Limb (tissue), 2 donors: ENCODE measurements at regions not wholly inside any gene's neighbourhood (a gene's known extent, or its start where the extent isn't known, plus 50 kb on each side); places are given as distances from the start of the nearest gene placed in this dataset.

ENCODE experiments used
- DNase-seq, 2 donors: peaks; one replicate each; pipeline ENCODE4 v3.0.0-alpha.2; 2016; ENCODE audit errors: extremely low spot score in 2 of 2

GRCh38 chr7:22588351-22588750, 88.4 kb upstream of the STEAP1B start:
- no peak for DNase-seq

- no peak for DNase-seq
Measured at GRCh38 chr7:22587322-22587721, 87.3 kb upstream of the STEAP1B start.

- no peak for DNase-seq
Measured at GRCh38 chr7:22586786-22587140, 86.8 kb upstream of the STEAP1B start.

GRCh38 chr7:22586101-22586785, 86.3 kb upstream of the STEAP1B start:
- no peak for DNase-seq

GRCh38 chr7:22584179-22584578, 84.2 kb upstream of the STEAP1B start:
- no peak for DNase-seq

GRCh38 chr7:22582863-22583622, 83.1 kb upstream of the STEAP1B start:
- DNase-seq = peak; percentile 60 to 75

- no peak for DNase-seq
Measured at GRCh38 chr7:22581099-22581498, 81.1 kb upstream of the STEAP1B start.

GRCh38 chr7:22579961-22580360, 80.0 kb upstream of the STEAP1B start:
- DNase-seq = no peak

- no peak for DNase-seq
Measured at GRCh38 chr7:22578007-22578733, 78.2 kb upstream of the STEAP1B start.

- peak in 1 of 2 donors; percentile 74 for DNase-seq
Measured at GRCh38 chr7:22577470-22578001, 77.5 kb upstream of the STEAP1B start.

GRCh38 chr7:22576612-22577469, 76.9 kb upstream of the STEAP1B start:
- DNase-seq = no peak

GRCh38 chr7:22574754-22575520, 74.9 kb upstream of the STEAP1B start:
- DNase-seq = no peak

GRCh38 chr7:22572937-22573336, 72.9 kb upstream of the STEAP1B start:
- no peak for DNase-seq

GRCh38 chr7:22572292-22572691, 72.3 kb upstream of the STEAP1B start:
- DNase-seq = no peak

- DNase-seq = no peak
Measured at GRCh38 chr7:22571766-22572165, 71.8 kb upstream of the STEAP1B start.

- DNase-seq = no peak
Measured at GRCh38 chr7:22569586-22570321, 69.8 kb upstream of the STEAP1B start.

- no peak for DNase-seq
Measured at GRCh38 chr7:22566592-22566991, 66.6 kb upstream of the STEAP1B start.

GRCh38 chr7:22566176-22566575, 66.2 kb upstream of the STEAP1B start:
- DNase-seq = no peak

GRCh38 chr7:22565315-22565811, 65.4 kb upstream of the STEAP1B start:
- no peak for DNase-seq
